WTC11 (cell line): ENCODE measurements at regions not wholly inside any gene's neighbourhood (a gene's known extent, or its start where the extent isn't known, plus 50 kb on each side); places are given as distances from the start of the nearest gene placed in this dataset.

Experiments used
- ATF2 ChIP-seq: sonication (generic); formaldehyde crosslinking; IDR thresholded peaks from 2 replicates; pipeline ENCODE4 v1.8.1; 2022; ENCODE audit warnings: low read depth, missing genetic modification reagents, borderline replicate concordance
- CBFB ChIP-seq: sonication (generic); formaldehyde crosslinking; IDR thresholded peaks from 2 replicates; pipeline ENCODE4 v1.8.1; 2022; ENCODE audit warnings: mild to moderate bottlenecking, low read depth, missing genetic modification reagents
- CREB1 ChIP-seq: sonication (generic); formaldehyde crosslinking; IDR thresholded peaks from 2 replicates; pipeline ENCODE4 v1.8.0; 2023; ENCODE audit warnings: mild to moderate bottlenecking, missing genetic modification reagents
- CTCF ChIP-seq: fragments of 200-600 bp; IDR thresholded peaks from 2 replicates; pipeline ENCODE4 v1.8.0; 2022; ENCODE audit warnings: antibody characterized with exemption
- E2F1 ChIP-seq: sonication (generic); formaldehyde crosslinking; IDR thresholded peaks from 2 replicates; pipeline ENCODE4 v1.8.0; 2022; ENCODE audit warnings: mild to moderate bottlenecking, missing genetic modification reagents
- E2F4 ChIP-seq: sonication (generic); formaldehyde crosslinking; IDR thresholded peaks from 2 replicates; pipeline ENCODE4 v1.8.1; 2022; ENCODE audit warnings: low read depth, mild to moderate bottlenecking, moderate library complexity, missing genetic modification reagents, borderline replicate concordance
- FOXJ3 ChIP-seq: sonication (generic); formaldehyde crosslinking; IDR thresholded peaks from 2 replicates; pipeline ENCODE4 v1.9.0; 2021; ENCODE audit warnings: missing genetic modification reagents, mild to moderate bottlenecking, borderline replicate concordance
- GABPB1 ChIP-seq: sonication (generic); formaldehyde crosslinking; IDR thresholded peaks from 2 replicates; pipeline ENCODE4 v1.8.1; 2023; ENCODE audit warnings: mild to moderate bottlenecking, missing genetic modification reagents
- HMGXB4 ChIP-seq: sonication (generic); formaldehyde crosslinking; IDR thresholded peaks from 2 replicates; pipeline ENCODE4 v1.8.1; 2023; ENCODE audit warnings: mild to moderate bottlenecking, moderate library complexity, missing genetic modification reagents
- MLX ChIP-seq: sonication (generic); formaldehyde crosslinking; IDR thresholded peaks from 2 replicates; pipeline ENCODE4 v1.8.1; 2023; ENCODE audit warnings: mild to moderate bottlenecking, missing genetic modification reagents, moderate library complexity
- SP1 ChIP-seq: sonication (generic); formaldehyde crosslinking; conservative IDR thresholded peaks from 2 replicates; pipeline ENCODE4 v1.8.1; 2022; ENCODE audit warnings: missing genetic modification reagents
- TCF7 ChIP-seq: sonication (generic); formaldehyde crosslinking; IDR thresholded peaks from 2 replicates; pipeline ENCODE4 v1.8.0; 2022; ENCODE audit warnings: mild to moderate bottlenecking, low read depth, missing genetic modification reagents, moderate library complexity

- TF ChIP-seq HMGXB4 (CRISPR knock-in tag) (no peak), CTCF (no peak), SP1 (no peak), E2F4 (CRISPR knock-in tag) (no peak), CBFB (CRISPR knock-in tag) (no peak), CREB1 (no peak), E2F1 (CRISPR knock-in tag) (no peak), ATF2 (no peak), MLX (CRISPR knock-in tag) (no peak), GABPB1 (CRISPR knock-in tag) (no peak), FOXJ3 (no peak), TCF7 (CRISPR knock-in tag) (no peak)
Measured at GRCh38 chr18:25805323-25805722, 285.1 kb downstream of the SS18 start.
